ENCODE measurements at regions not wholly inside any gene's neighbourhood (a gene's known extent, or its start where the extent isn't known, plus 50 kb on each side); places are given as distances from the start of the nearest gene placed in this dataset.

- H4K20me1 ChIP-seq (ENCODE audit: control insufficient read depth, insufficient read depth, insufficient read length): no peaks in the 10 kb centered on the region
- no peaks in the 10 kb centered on the region for H3K79me2 ChIP-seq (ENCODE audit: insufficient read depth, low read length)
- H2BK120ac ChIP-seq (ENCODE audit: low read depth, low read length, poor library complexity, severe bottlenecking): no peak overlapping the region
- no peak overlapping the region for H2AK5ac ChIP-seq (ENCODE audit: insufficient read length, low read length)
- no peak overlapping the region for H4K8ac ChIP-seq (replicated peaks; ENCODE audit: insufficient read length, low read depth, low read length)
- no peaks in the 10 kb centered on the region for H3K9me3 ChIP-seq (ENCODE audit: control insufficient read depth, low read depth, low read length)
- H3K36me3 Mint-ChIP-seq (ENCODE audit: insufficient read depth in 1 of 3, low read depth in 3 of 3): peaks cover 6 to 20% (median 16%) of the 10 kb centered on the region in 3 experiments
- H2AFZ ChIP-seq (ENCODE audit: low read length): no peak overlapping the region
- H4K91ac ChIP-seq (ENCODE audit: insufficient read length, low read depth, low read length): no peak overlapping the region
- no peak overlapping the region for H2BK12ac ChIP-seq (ENCODE audit: insufficient read length, low read depth, low read length)
- H2BK20ac ChIP-seq (ENCODE audit: low read depth, low read length, poor library complexity, severe bottlenecking): no peak overlapping the region
- no peaks in the 10 kb centered on the region; the same call in 1 of the 2 replicates for H3K27me3 Mint-ChIP-seq (ENCODE audit: low read depth)
- no CpG with 5 or more reads among the region's 5 CpGs for WGBS (ENCODE audit: extremely low coverage, insufficient read length, low lambda C conversion rate)
- H2BK15ac ChIP-seq (ENCODE audit: low read depth, low read length): no peak overlapping the region
- no peak overlapping the region for H3K4ac ChIP-seq (ENCODE audit: low read depth, low read length)
- no peak overlapping the region for H3K9ac ChIP-seq (ENCODE audit: extremely low read depth, insufficient read length, low read length)
- H3K27ac ChIP-seq (ENCODE audit: insufficient read length, low read depth, low read length): no peak overlapping the region
- H3K4me3 Mint-ChIP-seq: no peak overlapping the region
- H3K23me2 ChIP-seq (ENCODE audit: insufficient read length, low read depth, low read length, poor library complexity, severe bottlenecking): no peaks in the 10 kb centered on the region
- H4K5ac ChIP-seq (ENCODE audit: insufficient read length, low read depth, low read length): no peak overlapping the region
- H3K4me1 ChIP-seq (ENCODE audit: insufficient read depth, low read length): peaks cover 18% of the 10 kb centered on the region
- no peak overlapping the region for H3T11ph ChIP-seq (ENCODE audit: low read length)
- no peak overlapping the region for H3K18ac ChIP-seq (ENCODE audit: insufficient read length, low read depth, low read length)
- TF ChIP-seq, protein P1, sequence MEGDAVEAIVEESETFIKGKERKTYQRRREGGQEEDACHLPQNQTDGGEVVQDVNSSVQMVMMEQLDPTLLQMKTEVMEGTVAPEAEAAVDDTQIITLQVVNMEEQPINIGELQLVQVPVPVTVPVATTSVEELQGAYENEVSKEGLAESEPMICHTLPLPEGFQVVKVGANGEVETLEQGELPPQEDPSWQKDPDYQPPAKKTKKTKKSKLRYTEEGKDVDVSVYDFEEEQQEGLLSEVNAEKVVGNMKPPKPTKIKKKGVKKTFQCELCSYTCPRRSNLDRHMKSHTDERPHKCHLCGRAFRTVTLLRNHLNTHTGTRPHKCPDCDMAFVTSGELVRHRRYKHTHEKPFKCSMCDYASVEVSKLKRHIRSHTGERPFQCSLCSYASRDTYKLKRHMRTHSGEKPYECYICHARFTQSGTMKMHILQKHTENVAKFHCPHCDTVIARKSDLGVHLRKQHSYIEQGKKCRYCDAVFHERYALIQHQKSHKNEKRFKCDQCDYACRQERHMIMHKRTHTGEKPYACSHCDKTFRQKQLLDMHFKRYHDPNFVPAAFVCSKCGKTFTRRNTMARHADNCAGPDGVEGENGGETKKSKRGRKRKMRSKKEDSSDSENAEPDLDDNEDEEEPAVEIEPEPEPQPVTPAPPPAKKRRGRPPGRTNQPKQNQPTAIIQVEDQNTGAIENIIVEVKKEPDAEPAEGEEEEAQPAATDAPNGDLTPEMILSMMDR (conservative IDR thresholded peaks at IDR 0.05): no peak
- DNase-seq: no peak
- H3K27me3 ChIP-seq (ENCODE audit: insufficient read depth, low read length): no peaks in the 10 kb centered on the region
- H3K4me1 Mint-ChIP-seq: peaks cover 64 to 68% of the 10 kb centered on the region in 2 experiments
- H3K23ac ChIP-seq (ENCODE audit: insufficient read length, low read depth, low read length): no peak overlapping the region
- H3K9me3 Mint-ChIP-seq: peaks cover 12 to 22% of the 10 kb centered on the region in 2 experiments
- no peak overlapping the region for H3K14ac ChIP-seq (ENCODE audit: insufficient read depth, low read length)
- no peaks in the 10 kb centered on the region for H3K79me1 ChIP-seq (ENCODE audit: insufficient read depth, low read depth, low read length, poor library complexity, severe bottlenecking)
- H3K56ac ChIP-seq (ENCODE audit: insufficient read length, low read depth, low read length): no peak overlapping the region
- peak overlapping the region; percentile 29 to 79 (median 64); a peak in 4 of 7 replicates for H3K27ac Mint-ChIP-seq
- H3K4me2 ChIP-seq (ENCODE audit: insufficient read depth, insufficient read length, low read length): no peak overlapping the region
- H2BK5ac ChIP-seq (ENCODE audit: insufficient read length, low read length): no peak overlapping the region
Measured at GRCh38 chr2:150876251-150876950, 385.3 kb downstream of the RBM43 start.

Data from H9 (cell line).